SK-N-SH (cell line): ENCODE measurements at regions not wholly inside any gene's neighbourhood (a gene's known extent, or its start where the extent isn't known, plus 50 kb on each side); places are given as distances from the start of the nearest gene placed in this dataset.

Source experiments
- CTCF ChIA-PET: fragments of 300-600, 350-600 bp; formaldehyde crosslinking; extraction: SDS; loops from one replicate; lab custom pipeline; 2021; lab: Yijun Ruan, JAX
- POLR2A ChIA-PET: fragments of 350-600 bp; sonication (Branson Sonifier 250); formaldehyde crosslinking; extraction: SDS; loops from one replicate; lab custom pipeline; 2020; ENCODE audit warnings: antibody characterized with exemption, inconsistent platforms; lab: Yijun Ruan, JAX
- DNase-seq: peaks from one replicate; pipeline ENCODE4 v3.0.0; 2012
- H2AFZ ChIP-seq: fragments of 200-600 bp; sonication (generic); 2 replicates; pipeline ENCODE4 v1.8.1; 2016; ENCODE audit warnings: antibody characterized with exemption, mild to moderate bottlenecking, low read depth
- H3F3A ChIP-seq: fragments of 200-600 bp; sonication (generic); replicated peaks from 2 replicates; pipeline ENCODE3; 2016; ENCODE audit warnings: antibody characterized with exemption, mild to moderate bottlenecking; ENCODE audit not compliant: insufficient read depth
- H3K27ac ChIP-seq, 2 experiments: fragments of 200-500 bp in 1 of 2; fragments of 200-600 bp in 1 of 2; sonication (Bioruptor generic) in 1 of 2; sonication (generic), shearing (Covaris generic) in 1 of 2; 2 replicates each; pipeline versions ENCODE4 v1.5.1 to v1.6.1; 2014 to 2016; ENCODE audit warnings: low read depth in 2 of 2, inconsistent platforms in 1 of 2, low read length in 1 of 2, mild to moderate bottlenecking in 1 of 2, mixed read lengths in 1 of 2
- H3K27me3 ChIP-seq: fragments of 200-600 bp; sonication (generic), shearing (Covaris generic); 2 replicates; pipeline ENCODE4 v1.6.1; 2016; ENCODE audit warnings: mixed run types; ENCODE audit not compliant: insufficient read depth
- H3K36me3 ChIP-seq, 2 experiments: fragments of 200-500 bp in 1 of 2; fragments of 200-600 bp in 1 of 2; sonication (Bioruptor generic) in 1 of 2; sonication (generic) in 1 of 2; replicated peaks in 1 of 2; 2 replicates each; pipeline versions ENCODE3 to v1.5.1; 2014 to 2016; ENCODE audit warnings: low read length in 1 of 2, mild to moderate bottlenecking in 1 of 2; ENCODE audit not compliant: insufficient read depth in 2 of 2, control insufficient read depth in 1 of 2
- H3K4me1 ChIP-seq, 2 experiments: fragments of 200-500 bp in 1 of 2; fragments of 200-600 bp in 1 of 2; sonication (Bioruptor generic) in 1 of 2; sonication (generic), shearing (Covaris generic) in 1 of 2; 2 replicates each; pipeline versions ENCODE4 v1.5.1 to v1.6.1; 2014 to 2016; ENCODE audit warnings: low read depth in 1 of 2, low read length in 1 of 2, mixed run types in 1 of 2; ENCODE audit not compliant: insufficient read depth in 2 of 2, control insufficient read depth in 1 of 2
- H3K4me2 ChIP-seq: fragments of 200-600 bp; sonication (generic), shearing (Covaris generic); 2 replicates; pipeline ENCODE4 v1.6.1; 2017; ENCODE audit warnings: mixed run types
- H3K4me3 ChIP-seq, 2 experiments: fragments of 200-500 bp in 1 of 2; fragments of 200-600 bp in 1 of 2; sonication (Bioruptor generic) in 1 of 2; sonication (generic), shearing (Covaris generic) in 1 of 2; 2 replicates each; pipeline versions ENCODE4 v1.5.1 to v1.8.1; 2014 to 2016; ENCODE audit warnings: low read depth in 2 of 2, inconsistent platforms in 1 of 2, low read length in 1 of 2, mild to moderate bottlenecking in 1 of 2, mixed read lengths in 1 of 2, moderate library complexity in 1 of 2
- H3K79me2 ChIP-seq: fragments of 200-600 bp; sonication (generic); 2 replicates; pipeline ENCODE4 v1.8.1; 2017; ENCODE audit warnings: mild to moderate bottlenecking; ENCODE audit not compliant: insufficient read depth
- H3K9ac ChIP-seq: fragments of 200-600 bp; sonication (generic); 2 replicates; pipeline ENCODE4 v1.6.1; 2017; ENCODE audit warnings: mixed run types
- H3K9me2 ChIP-seq: fragments of 200-600 bp; sonication (generic); 2 replicates; pipeline ENCODE4 v1.6.1; 2017; ENCODE audit warnings: mixed run types
- H3K9me3 ChIP-seq: fragments of 200-600 bp; sonication (generic); 2 replicates; pipeline ENCODE4 v1.6.1; 2017; ENCODE audit warnings: mixed run types, mild to moderate bottlenecking, moderate library complexity
- H4K20me1 ChIP-seq: fragments of 200-600 bp; sonication (generic); 2 replicates; pipeline ENCODE4 v1.6.1; 2017; ENCODE audit warnings: mild to moderate bottlenecking, mixed run types; ENCODE audit not compliant: insufficient read depth
- CHD2 ChIP-seq: fragments of 150-350 bp; IDR thresholded peaks from 2 replicates; pipeline ENCODE4 v1.6.1; 2018; ENCODE audit warnings: low read length; ENCODE audit not compliant: partially characterized antibody
- ELF1 ChIP-seq: IDR thresholded peaks from 2 replicates; pipeline ENCODE4 v1.4.0; 2012
- EZH2phosphoT487 ChIP-seq: fragments of 200-600 bp; sonication (generic); IDR thresholded peaks from 2 replicates; pipeline ENCODE4 v1.6.1; 2017; ENCODE audit warnings: low read depth, mixed run types, mild to moderate bottlenecking, antibody characterized with exemption, moderate library complexity, borderline replicate concordance
- FOSL2 ChIP-seq: IDR thresholded peaks from 2 replicates; pipeline ENCODE4 v1.4.0; 2012; ENCODE audit warnings: low read depth, mild to moderate bottlenecking, moderate library complexity, borderline replicate concordance
- FOXM1 ChIP-seq: IDR thresholded peaks from 2 replicates; pipeline ENCODE4 v1.4.0; 2012; ENCODE audit warnings: low read depth, mild to moderate bottlenecking
- GABPA ChIP-seq: IDR thresholded peaks from 2 replicates; pipeline ENCODE4 v1.4.0; 2012; ENCODE audit warnings: low read depth, mild to moderate bottlenecking
- JUND ChIP-seq: IDR thresholded peaks from 2 replicates; pipeline ENCODE4 v1.4.0; 2012
- MXI1 ChIP-seq: IDR thresholded peaks from 2 replicates; pipeline ENCODE4 v1.6.1; 2012; ENCODE audit warnings: mild to moderate bottlenecking, low read depth, low read length, improper control_type of control experiment
- RCOR1 ChIP-seq: fragments of 150-350 bp; IDR thresholded peaks from 2 replicates; pipeline ENCODE4 v1.6.1; 2017; ENCODE audit warnings: antibody characterized with exemption, low read length
- RXRA ChIP-seq: IDR thresholded peaks from 2 replicates; pipeline ENCODE4 v1.4.0; 2012; ENCODE audit warnings: low read depth, mild to moderate bottlenecking, borderline replicate concordance
- SMC3 ChIP-seq: IDR thresholded peaks from 2 replicates; pipeline ENCODE4 v1.6.1; 2012; ENCODE audit warnings: low read depth, low read length, improper control_type of control experiment
- TCF12 ChIP-seq: IDR thresholded peaks from 2 replicates; pipeline ENCODE4 v1.4.0; 2012
- TEAD4 ChIP-seq: IDR thresholded peaks from 2 replicates; pipeline ENCODE4 v1.4.0; 2012; ENCODE audit warnings: mild to moderate bottlenecking, borderline replicate concordance; ENCODE audit not compliant: insufficient read depth
- YY1 ChIP-seq: IDR thresholded peaks from 2 replicates; pipeline ENCODE4 v1.4.0; 2012; ENCODE audit warnings: low read depth, mild to moderate bottlenecking
- WGBS: methylation state at CpG from one replicate; pipeline ENCODE4 v1.1.6; 2017; ENCODE audit warnings: low lambda C conversion rate; 5-methylcytosine and 5-hydroxymethylcytosine counted together
- TF ChIP-seq, protein P1 (sequence below): fragments of 150-350 bp; IDR thresholded peaks from 2 replicates; pipeline ENCODE4 v1.6.1; 2016; ENCODE audit warnings: mild to moderate bottlenecking, low read depth, low read length
- TF ChIP-seq, protein P2 (sequence below): IDR thresholded peaks from 2 replicates; pipeline ENCODE4; 2012
- TF ChIP-seq, protein P3 (sequence below): fragments of 200-600 bp; sonication (generic); IDR thresholded peaks from 2 replicates; pipeline ENCODE4 v1.6.1; 2017; ENCODE audit warnings: antibody characterized with exemption, mild to moderate bottlenecking, moderate library complexity
- TF ChIP-seq, protein P4 (sequence below): IDR thresholded peaks from 2 replicates; pipeline ENCODE4 v1.4.0; 2012; ENCODE audit warnings: low read depth
- TF ChIP-seq, protein P5 (sequence below): IDR thresholded peaks from 2 replicates; pipeline ENCODE4 v1.4.0; 2012; ENCODE audit warnings: low read depth, borderline replicate concordance

DNA sequence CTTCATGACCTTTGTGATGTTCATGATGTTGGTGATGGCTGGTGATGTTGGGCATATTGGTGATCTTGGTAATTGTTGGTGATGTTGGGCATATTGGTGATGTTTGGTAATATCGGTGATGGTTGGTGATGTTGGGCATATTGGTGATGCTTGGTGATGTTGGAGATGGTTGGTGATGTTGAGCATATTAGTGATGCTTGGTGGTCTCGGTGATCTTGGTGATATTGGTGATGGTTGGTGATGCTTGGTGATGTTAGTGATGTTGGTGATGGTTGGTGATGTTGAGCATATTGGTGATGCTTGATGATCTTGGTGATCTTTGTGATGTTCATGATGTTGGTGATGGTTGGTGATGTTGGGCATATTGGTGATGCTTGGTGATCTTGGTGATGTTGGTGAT lies 73.8 kb downstream of the IRX2 start:
- H3K9ac ChIP-seq, result no peak overlapping the region
- no peaks in the 10 kb centered on the region for H3K27me3 ChIP-seq
- H3K27ac ChIP-seq, result no peak overlapping the region
- H3K36me3 ChIP-seq, result no peaks in the 10 kb centered on the region
- ChIA-PET POLR2A (no interaction called here), CTCF (no interaction called here)
- H4K20me1 ChIP-seq, result no peaks in the 10 kb centered on the region
- H3K9me2 ChIP-seq, result no peaks in the 10 kb centered on the region
- H3K9me3 ChIP-seq, result no peaks in the 10 kb centered on the region
- WGBS, result 27% methylated on average over 2 of the region's 2 CpGs
- H3K4me3 ChIP-seq, result no peak overlapping the region
- H3F3A ChIP-seq, result no peaks in the 10 kb centered on the region
- no peak for DNase-seq
- H3K4me1 ChIP-seq, result no peaks in the 10 kb centered on the region
- TF ChIP-seq, protein P1, sequence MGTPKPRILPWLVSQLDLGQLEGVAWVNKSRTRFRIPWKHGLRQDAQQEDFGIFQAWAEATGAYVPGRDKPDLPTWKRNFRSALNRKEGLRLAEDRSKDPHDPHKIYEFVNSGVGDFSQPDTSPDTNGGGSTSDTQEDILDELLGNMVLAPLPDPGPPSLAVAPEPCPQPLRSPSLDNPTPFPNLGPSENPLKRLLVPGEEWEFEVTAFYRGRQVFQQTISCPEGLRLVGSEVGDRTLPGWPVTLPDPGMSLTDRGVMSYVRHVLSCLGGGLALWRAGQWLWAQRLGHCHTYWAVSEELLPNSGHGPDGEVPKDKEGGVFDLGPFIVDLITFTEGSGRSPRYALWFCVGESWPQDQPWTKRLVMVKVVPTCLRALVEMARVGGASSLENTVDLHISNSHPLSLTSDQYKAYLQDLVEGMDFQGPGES, result no peak
- TF ChIP-seq, protein P2, sequence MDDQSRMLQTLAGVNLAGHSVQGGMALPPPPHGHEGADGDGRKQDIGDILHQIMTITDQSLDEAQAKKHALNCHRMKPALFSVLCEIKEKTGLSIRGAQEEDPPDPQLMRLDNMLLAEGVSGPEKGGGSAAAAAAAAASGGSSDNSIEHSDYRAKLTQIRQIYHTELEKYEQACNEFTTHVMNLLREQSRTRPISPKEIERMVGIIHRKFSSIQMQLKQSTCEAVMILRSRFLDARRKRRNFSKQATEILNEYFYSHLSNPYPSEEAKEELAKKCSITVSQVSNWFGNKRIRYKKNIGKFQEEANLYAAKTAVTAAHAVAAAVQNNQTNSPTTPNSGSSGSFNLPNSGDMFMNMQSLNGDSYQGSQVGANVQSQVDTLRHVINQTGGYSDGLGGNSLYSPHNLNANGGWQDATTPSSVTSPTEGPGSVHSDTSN, result no peak
- no peak for TF ChIP-seq FOXM1
- no peak for TF ChIP-seq TEAD4
- no peak for TF ChIP-seq ELF1
- TF ChIP-seq FOSL2, result no peak
- no peak for TF ChIP-seq RXRA
- TF ChIP-seq, protein P3, sequence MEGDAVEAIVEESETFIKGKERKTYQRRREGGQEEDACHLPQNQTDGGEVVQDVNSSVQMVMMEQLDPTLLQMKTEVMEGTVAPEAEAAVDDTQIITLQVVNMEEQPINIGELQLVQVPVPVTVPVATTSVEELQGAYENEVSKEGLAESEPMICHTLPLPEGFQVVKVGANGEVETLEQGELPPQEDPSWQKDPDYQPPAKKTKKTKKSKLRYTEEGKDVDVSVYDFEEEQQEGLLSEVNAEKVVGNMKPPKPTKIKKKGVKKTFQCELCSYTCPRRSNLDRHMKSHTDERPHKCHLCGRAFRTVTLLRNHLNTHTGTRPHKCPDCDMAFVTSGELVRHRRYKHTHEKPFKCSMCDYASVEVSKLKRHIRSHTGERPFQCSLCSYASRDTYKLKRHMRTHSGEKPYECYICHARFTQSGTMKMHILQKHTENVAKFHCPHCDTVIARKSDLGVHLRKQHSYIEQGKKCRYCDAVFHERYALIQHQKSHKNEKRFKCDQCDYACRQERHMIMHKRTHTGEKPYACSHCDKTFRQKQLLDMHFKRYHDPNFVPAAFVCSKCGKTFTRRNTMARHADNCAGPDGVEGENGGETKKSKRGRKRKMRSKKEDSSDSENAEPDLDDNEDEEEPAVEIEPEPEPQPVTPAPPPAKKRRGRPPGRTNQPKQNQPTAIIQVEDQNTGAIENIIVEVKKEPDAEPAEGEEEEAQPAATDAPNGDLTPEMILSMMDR, result no peak
- TF ChIP-seq MXI1, result no peak
- TF ChIP-seq, protein P4, sequence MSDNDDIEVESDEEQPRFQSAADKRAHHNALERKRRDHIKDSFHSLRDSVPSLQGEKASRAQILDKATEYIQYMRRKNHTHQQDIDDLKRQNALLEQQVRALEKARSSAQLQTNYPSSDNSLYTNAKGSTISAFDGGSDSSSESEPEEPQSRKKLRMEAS, result no peak
- TF ChIP-seq EZH2phosphoT487, result no peak
- no peak for TF ChIP-seq GABPA
- no peak for TF ChIP-seq TCF12
- no peak for TF ChIP-seq CHD2
- TF ChIP-seq, protein P5, sequence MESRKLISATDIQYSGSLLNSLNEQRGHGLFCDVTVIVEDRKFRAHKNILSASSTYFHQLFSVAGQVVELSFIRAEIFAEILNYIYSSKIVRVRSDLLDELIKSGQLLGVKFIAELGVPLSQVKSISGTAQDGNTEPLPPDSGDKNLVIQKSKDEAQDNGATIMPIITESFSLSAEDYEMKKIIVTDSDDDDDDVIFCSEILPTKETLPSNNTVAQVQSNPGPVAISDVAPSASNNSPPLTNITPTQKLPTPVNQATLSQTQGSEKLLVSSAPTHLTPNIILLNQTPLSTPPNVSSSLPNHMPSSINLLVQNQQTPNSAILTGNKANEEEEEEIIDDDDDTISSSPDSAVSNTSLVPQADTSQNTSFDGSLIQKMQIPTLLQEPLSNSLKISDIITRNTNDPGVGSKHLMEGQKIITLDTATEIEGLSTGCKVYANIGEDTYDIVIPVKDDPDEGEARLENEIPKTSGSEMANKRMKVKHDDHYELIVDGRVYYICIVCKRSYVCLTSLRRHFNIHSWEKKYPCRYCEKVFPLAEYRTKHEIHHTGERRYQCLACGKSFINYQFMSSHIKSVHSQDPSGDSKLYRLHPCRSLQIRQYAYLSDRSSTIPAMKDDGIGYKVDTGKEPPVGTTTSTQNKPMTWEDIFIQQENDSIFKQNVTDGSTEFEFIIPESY, result no peak
- TF ChIP-seq YY1, result no peak
- TF ChIP-seq SMC3, result no peak
- TF ChIP-seq JUND, result no peak
- TF ChIP-seq RCOR1, result no peak
- H2AFZ ChIP-seq, result no peak overlapping the region
- H3K79me2 ChIP-seq, result no peaks in the 10 kb centered on the region
- H3K4me2 ChIP-seq, result no peak overlapping the region
